PC-9 (cell line): ENCODE measurements at regions not wholly inside any gene's neighbourhood (a gene's known extent, or its start where the extent isn't known, plus 50 kb on each side); places are given as distances from the start of the nearest gene placed in this dataset.

Source experiments
- BruUV-seq: library from RNA; stranded (reverse); fragments of 400-500 nt; replicated peaks from 2 replicates; lab custom pipeline; 2021; lab: Mats Ljungman, UMichigan
- CTCF ChIA-PET: fragments of 300-600 bp; sonication (Branson Sonifier 250); formaldehyde crosslinking; loops from one replicate; lab custom pipeline; 2022; ENCODE audit warnings: antibody characterized with exemption; lab: Charles Lee
- POLR2A ChIA-PET: fragments of 300-600 bp; sonication (Branson Sonifier 250); formaldehyde crosslinking; loops from one replicate; lab custom pipeline; 2022; ENCODE audit warnings: antibody characterized with exemption; ENCODE audit not compliant: unreplicated experiment; lab: Charles Lee
- DNase-seq, 2 experiments: peaks; one replicate each; pipeline versions ENCODE4 v3.0.0 to v3.0.0-alpha.2; 2015 to 2022; ENCODE audit warnings: mixed read lengths in 1 of 2
- H2AFZ ChIP-seq: fragments of 200-600 bp; sonication (generic); 2 replicates; pipeline ENCODE4 v1.8.1; 2017; ENCODE audit warnings: antibody characterized with exemption
- H3F3A ChIP-seq: fragments of 200-600 bp; sonication (generic); 2 replicates; pipeline ENCODE4 v1.8.1; 2017; ENCODE audit warnings: antibody characterized with exemption, mild to moderate bottlenecking, low read depth; ENCODE audit not compliant: insufficient read depth
- H3K27ac ChIP-seq: fragments of 200-600 bp; sonication (generic); 2 replicates; pipeline ENCODE4 v1.6.1; 2016; ENCODE audit warnings: mixed run types
- H3K27me3 ChIP-seq: fragments of 200-600 bp; sonication (generic); 2 replicates; pipeline ENCODE4 v1.6.1; 2016; ENCODE audit warnings: low read depth, mixed run types; ENCODE audit not compliant: insufficient read depth
- H3K36me3 ChIP-seq: fragments of 200-600 bp; sonication (generic); 2 replicates; pipeline ENCODE4 v1.6.1; 2016; ENCODE audit warnings: low read depth, mixed run types
- H3K4me1 ChIP-seq: fragments of 200-600 bp; sonication (generic); replicated peaks from 2 replicates; pipeline ENCODE4 v1.6.1; 2016; ENCODE audit warnings: mixed run types; ENCODE audit not compliant: insufficient read depth
- H3K4me2 ChIP-seq: fragments of 200-600 bp; sonication (generic); 2 replicates; pipeline ENCODE4 v1.6.1; 2017; ENCODE audit warnings: mixed run types
- H3K4me3 ChIP-seq: fragments of 200-600 bp; sonication (generic); 2 replicates; pipeline ENCODE4 v1.6.1; 2016; ENCODE audit warnings: mixed run types
- H3K79me2 ChIP-seq: fragments of 200-600 bp; sonication (generic); 2 replicates; pipeline ENCODE4 v1.6.1; 2017; ENCODE audit warnings: low read depth, mixed run types
- H3K9me2 ChIP-seq: fragments of 200-600 bp; sonication (generic); 2 replicates; pipeline ENCODE4 v1.8.1; 2017; ENCODE audit warnings: mild to moderate bottlenecking; ENCODE audit not compliant: insufficient read depth
- H3K9me3 ChIP-seq: fragments of 200-600 bp; sonication (generic); 2 replicates; pipeline ENCODE4 v1.8.1; 2016; ENCODE audit warnings: low read depth; ENCODE audit not compliant: insufficient read depth
- H4K20me1 ChIP-seq: fragments of 200-600 bp; sonication (generic); 2 replicates; pipeline ENCODE4 v1.8.1; 2017; ENCODE audit not compliant: insufficient read depth
- CTCF ChIP-seq: fragments of 200-600 bp; sonication (generic); conservative IDR thresholded peaks from 2 replicates; pipeline ENCODE4 v1.6.1; 2017; ENCODE audit warnings: mixed run types, antibody characterized with exemption, mild to moderate bottlenecking, moderate library complexity
- EZH2 ChIP-seq: fragments of 200-600 bp; sonication (generic); IDR thresholded peaks from 2 replicates; pipeline ENCODE4 v1.8.0; 2017; ENCODE audit warnings: antibody characterized with exemption, low read depth
- intact Hi-C: fragments of 100-400 bp; cut with micrococcal nuclease; formaldehyde crosslinking; loops from one replicate; pipeline ENCODE4 v1.10.0; 2022; ENCODE audit not compliant: unreplicated experiment

DNA sequence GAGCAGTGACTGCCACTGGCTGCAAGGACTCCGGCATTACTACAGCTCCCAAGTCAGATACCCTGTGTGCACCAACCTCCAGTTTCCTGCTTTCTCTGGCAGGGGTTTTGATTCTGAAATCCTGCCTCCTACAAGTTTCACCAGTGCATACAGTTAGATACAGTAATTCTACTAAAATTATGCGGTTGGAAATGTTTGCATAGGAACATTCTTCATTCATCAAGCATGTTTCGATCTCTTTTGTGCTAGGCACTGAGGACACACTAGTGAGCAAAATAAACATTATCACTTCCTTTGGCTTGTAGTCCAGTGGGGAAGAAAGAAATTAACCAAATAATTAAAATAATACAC lies 152.2 kb downstream of the TMEM167A start:
- Histone ChIP-seq H3K9me2 (no peaks in the 10 kb centered on the region), H3K4me2 (no peak overlapping the region), H3K4me1 (no peaks in the 10 kb centered on the region), H3K36me3 (no peaks in the 10 kb centered on the region), H3K9me3 (no peaks in the 10 kb centered on the region), H3K27me3 (no peaks in the 10 kb centered on the region), H3F3A (no peaks in the 10 kb centered on the region), H3K27ac (no peak overlapping the region), H3K79me2 (no peaks in the 10 kb centered on the region), H2AFZ (no peak overlapping the region), H4K20me1 (no peaks in the 10 kb centered on the region), H3K4me3 (no peak overlapping the region)
- POLR2A ChIA-PET = no interaction called here
- intact Hi-C loops = no loop called here
- DNase-seq = no peak
- CTCF ChIA-PET = no interaction called here
- BruUV-seq = no TSS peak
- TF ChIP-seq EZH2 = no peak
- TF ChIP-seq CTCF = no peak

DNA sequence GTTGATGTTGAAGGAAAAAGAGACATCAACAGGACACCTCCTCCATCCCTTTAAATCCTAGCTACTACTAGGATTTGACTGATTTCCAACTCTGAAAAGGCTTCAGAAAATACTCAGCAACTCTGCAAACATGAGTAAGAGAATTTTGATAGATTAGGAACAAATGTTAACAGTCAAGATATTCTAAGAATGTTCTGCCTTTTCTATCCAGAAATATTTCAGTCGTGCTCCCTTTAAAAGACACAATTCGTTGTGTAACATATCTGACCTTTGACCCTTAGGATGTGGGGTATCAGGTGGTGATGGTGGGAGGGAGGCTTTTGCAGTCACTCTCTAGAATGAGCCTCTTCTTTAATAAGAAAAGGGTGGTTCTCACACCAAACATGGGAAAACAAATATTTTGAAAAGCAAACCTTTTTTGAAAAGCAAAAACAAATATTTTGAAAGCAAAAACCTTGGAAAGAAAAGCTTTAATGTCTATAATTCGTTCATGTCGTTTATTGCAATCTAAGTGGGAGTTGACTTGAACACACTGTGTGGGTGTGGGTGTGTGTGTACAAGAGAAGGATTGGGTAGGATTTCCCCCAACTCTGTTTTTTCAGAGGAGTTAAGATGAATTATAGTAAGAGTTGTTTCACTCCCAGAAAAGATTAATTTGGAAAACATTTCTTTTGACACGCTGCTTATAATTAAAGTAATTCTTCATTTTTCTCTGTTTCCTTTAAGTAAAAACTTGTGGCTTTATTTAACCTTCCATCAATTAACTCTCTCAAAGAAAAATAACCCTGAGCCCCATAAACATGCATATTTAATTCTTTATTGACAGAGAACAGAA lies 152.8 kb downstream of the TMEM167A start:
- no TSS peak for BruUV-seq
- H3K9me3 ChIP-seq = no peaks in the 10 kb centered on the region
- ChIA-PET CTCF (no interaction called here), POLR2A (no interaction called here)
- TF ChIP-seq CTCF (no peak), EZH2 (no peak)
- H3K27me3 ChIP-seq = no peaks in the 10 kb centered on the region
- no peak overlapping the region for H3K4me2 ChIP-seq
- no peaks in the 10 kb centered on the region for H3K9me2 ChIP-seq
- no peak for DNase-seq
- no peaks in the 10 kb centered on the region for H3K36me3 ChIP-seq
- H3K27ac ChIP-seq = no peak overlapping the region
- no peaks in the 10 kb centered on the region for H3F3A ChIP-seq
- no peaks in the 10 kb centered on the region for H4K20me1 ChIP-seq
- H3K4me3 ChIP-seq = no peak overlapping the region
- H3K79me2 ChIP-seq = no peaks in the 10 kb centered on the region
- no peak overlapping the region for H2AFZ ChIP-seq
- H3K4me1 ChIP-seq = no peaks in the 10 kb centered on the region
- intact Hi-C loops = no loop called here

DNA sequence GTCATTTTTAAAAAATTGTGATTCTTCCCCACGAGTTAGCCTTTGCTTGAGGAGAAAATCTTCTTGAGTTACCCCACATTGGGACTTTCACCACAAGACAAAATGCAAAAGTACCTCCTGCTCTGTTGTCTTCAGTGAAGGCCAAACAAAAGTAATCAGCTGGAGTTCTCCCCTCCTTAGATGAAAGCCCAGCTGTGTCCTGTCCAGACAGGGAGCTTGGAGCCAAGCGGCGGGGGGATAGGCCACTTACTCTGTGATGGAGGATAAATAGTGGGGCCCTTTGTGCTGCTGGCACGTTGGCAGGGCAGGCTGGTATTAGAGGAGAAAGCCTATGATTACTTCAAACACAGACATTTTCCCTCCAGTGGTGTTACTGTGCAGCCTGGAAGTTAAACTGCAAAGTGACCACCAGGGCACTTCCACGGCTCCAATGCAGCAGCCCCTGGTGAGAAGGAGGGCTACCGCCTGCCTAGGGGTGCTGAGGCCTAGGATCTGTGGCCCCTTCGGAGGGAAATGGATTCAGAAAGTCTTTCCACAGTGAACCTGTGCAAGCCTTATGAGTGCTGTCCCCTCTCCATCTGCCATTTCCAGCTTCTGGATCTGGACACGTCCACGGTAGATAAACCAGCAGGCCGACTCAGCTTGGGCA lies 155.0 kb downstream of the TMEM167A start:
- DNase-seq = no peak
- no peak overlapping the region for H3K27ac ChIP-seq
- ChIA-PET CTCF (no interaction called here), POLR2A (no interaction called here)
- no peaks in the 10 kb centered on the region for H3K9me2 ChIP-seq
- BruUV-seq = no TSS peak
- intact Hi-C loops = no loop called here
- no peak overlapping the region for H2AFZ ChIP-seq
- H3K27me3 ChIP-seq = no peaks in the 10 kb centered on the region
- H4K20me1 ChIP-seq = no peaks in the 10 kb centered on the region
- H3K79me2 ChIP-seq = no peaks in the 10 kb centered on the region
- H3K4me2 ChIP-seq = no peak overlapping the region
- H3K9me3 ChIP-seq = no peaks in the 10 kb centered on the region
- no peak overlapping the region for H3K4me3 ChIP-seq
- H3K36me3 ChIP-seq = no peaks in the 10 kb centered on the region
- TF ChIP-seq CTCF (no peak), EZH2 (no peak)
- no peaks in the 10 kb centered on the region for H3K4me1 ChIP-seq
- H3F3A ChIP-seq = no peaks in the 10 kb centered on the region
